K562 (cell line): ENCODE measurements at regions not wholly inside any gene's neighbourhood (a gene's known extent, or its start where the extent isn't known, plus 50 kb on each side); places are given as distances from the start of the nearest gene placed in this dataset.

Experiments
- BRF1 ChIP-seq: IDR thresholded peaks from 3 replicates; pipeline ENCODE4 v1.6.1; 2011; ENCODE audit warnings: borderline replicate concordance, mild to moderate bottlenecking; ENCODE audit not compliant: insufficient read length; ENCODE audit errors: extremely low read depth
- C11orf30 ChIP-seq: fragments of 450-650 bp; IDR thresholded peaks from 2 replicates; pipeline ENCODE4 v1.6.1; 2016; ENCODE audit warnings: low read depth, mild to moderate bottlenecking
- CTCFL ChIP-seq: IDR thresholded peaks from 2 replicates; pipeline ENCODE4 v1.6.1; 2011; ENCODE audit warnings: borderline replicate concordance, low read depth, mild to moderate bottlenecking, moderate library complexity, low read length; ENCODE audit not compliant: insufficient read depth, poor library complexity, severe bottlenecking
- EGR1 ChIP-seq: fragments of 450-650 bp; conservative IDR thresholded peaks from 2 replicates; pipeline ENCODE4 v1.6.1; 2017; ENCODE audit warnings: mild to moderate bottlenecking
- GABPB1 ChIP-seq: sonication (generic); formaldehyde crosslinking; IDR thresholded peaks from 2 replicates; pipeline ENCODE4 v1.8.0; 2022; ENCODE audit warnings: mild to moderate bottlenecking, missing genetic modification reagents
- JUND ChIP-seq, 2 experiments: IDR thresholded peaks; 2 replicates in 1 of 2; 3 replicates in 1 of 2; pipeline ENCODE4 v1.6.1; 2011; ENCODE audit warnings: borderline replicate concordance in 2 of 2, low read depth in 2 of 2, low read length in 2 of 2, improper control_type of control experiment in 1 of 2, missing biosample characterization in 1 of 2, missing genetic modification characterization in 1 of 2, missing genetic modification reagents in 1 of 2
- KHSRP ChIP-seq: fragments of 450-650 bp; IDR thresholded peaks from 2 replicates; pipeline ENCODE4 v1.6.1; 2017
- MLLT1 ChIP-seq, 2 experiments: fragments of 450-650 bp; IDR thresholded peaks; 2 replicates each; pipeline ENCODE4 v1.6.1; 2016
- MXI1 ChIP-seq: IDR thresholded peaks from 2 replicates; pipeline ENCODE4 v1.6.1; 2011; ENCODE audit warnings: low read depth, mild to moderate bottlenecking, improper control_type of control experiment, low read length
- POLR3G ChIP-seq: IDR thresholded peaks from 2 replicates; pipeline ENCODE4 v1.6.1; 2011; ENCODE audit not compliant: insufficient read length, insufficient replicate concordance; ENCODE audit errors: extremely low read depth
- PREB ChIP-seq: sonication (generic); formaldehyde crosslinking; IDR thresholded peaks from 2 replicates; pipeline ENCODE4 v1.8.1; 2023; ENCODE audit warnings: mild to moderate bottlenecking, missing genetic modification reagents
- PURB ChIP-seq: sonication (generic); formaldehyde crosslinking; IDR thresholded peaks from 2 replicates; pipeline ENCODE4 v1.9.0; 2021; ENCODE audit warnings: low read depth, mild to moderate bottlenecking, missing genetic modification reagents
- SMC3 ChIP-seq: conservative IDR thresholded peaks from 2 replicates; pipeline ENCODE4 v1.6.1; 2011; ENCODE audit warnings: low read depth, low read length, improper control_type of control experiment; ENCODE audit not compliant: insufficient read depth
- TBL1XR1 ChIP-seq, 2 experiments: IDR thresholded peaks; 2 replicates each; pipeline ENCODE4 v1.6.1; 2012; ENCODE audit warnings: improper control_type of control experiment in 2 of 2, low read length in 2 of 2, mild to moderate bottlenecking in 1 of 2
- ZFP36 ChIP-seq: fragments of 150-350 bp; IDR thresholded peaks from 2 replicates; pipeline ENCODE4 v1.6.1; 2018; ENCODE audit warnings: low read length, low read depth; ENCODE audit not compliant: partially characterized antibody
- ZHX1 ChIP-seq: fragments of 150-350 bp; conservative IDR thresholded peaks from 2 replicates; pipeline ENCODE4 v1.6.1; 2014; ENCODE audit warnings: low read length
- ZKSCAN1 ChIP-seq: fragments of 150-350 bp; IDR thresholded peaks from 2 replicates; pipeline ENCODE4 v1.6.1; 2016; ENCODE audit warnings: low read depth, low read length
- ZNF175 ChIP-seq: fragments of 200-800 bp; sonication (Bioruptor generic); IDR thresholded peaks from 2 replicates; pipeline ENCODE4 v1.6.1; 2016; ENCODE audit warnings: low read depth, mild to moderate bottlenecking, missing genetic modification characterization, missing compliant biosample characterization

GRCh38 chr3:17841190-17841828 is 98.9 kb upstream of the TBC1D5 start (continued):
- TF ChIP-seq MLLT1 (IDR thresholded peaks at IDR 0.05) = 0 out of 4 replicates have a peak, but pooled peaks of 1 of the 2 experiments have one; percentile 45
- TF ChIP-seq POLR3G = no peak
- 0 out of 2 replicates have a peak, but pooled peaks have one; percentile 41 for TF ChIP-seq GABPB1
- peak; percentile 11 for TF ChIP-seq ZFP36
- TF ChIP-seq PREB (CRISPR knock-in tag) = 0 out of 2 replicates have a peak, but pooled peaks have one; percentile 9
- TF ChIP-seq JUND (IDR thresholded peaks at IDR 0.05; ENCODE audit: borderline replicate concordance, low read depth, low read length) = 0 out of 2 replicates have a peak, but pooled peaks have one; percentile 31
- peak; percentile 19; the same call in 1 of the 3 replicates for TF ChIP-seq JUND (tag; IDR thresholded peaks at IDR 0.05; ENCODE audit: borderline replicate concordance, low read depth, low read length)
- peak; percentile 79 for TF ChIP-seq EGR1
- TF ChIP-seq ZNF175 (CRISPR knock-in tag) = no peak
- no peak for TF ChIP-seq MXI1
- TF ChIP-seq ZKSCAN1 = peak; percentile 75
- TF ChIP-seq BRF1 = no peak
- TF ChIP-seq ZHX1 = no peak
- TF ChIP-seq C11orf30 = peak; percentile 36; the same call in 1 of the 2 replicates
- TF ChIP-seq SMC3 = peak; percentile 99
- TF ChIP-seq PURB = no peak
- TF ChIP-seq CTCFL = peak; percentile 2
- no peak for TF ChIP-seq KHSRP
- TF ChIP-seq TBL1XR1 (IDR thresholded peaks at IDR 0.05; ENCODE audit: low read length in 2 of 2) = no peak
